ENCODE measurements at regions not wholly inside any gene's neighbourhood (a gene's known extent, or its start where the extent isn't known, plus 50 kb on each side); places are given as distances from the start of the nearest gene placed in this dataset.

DNA sequence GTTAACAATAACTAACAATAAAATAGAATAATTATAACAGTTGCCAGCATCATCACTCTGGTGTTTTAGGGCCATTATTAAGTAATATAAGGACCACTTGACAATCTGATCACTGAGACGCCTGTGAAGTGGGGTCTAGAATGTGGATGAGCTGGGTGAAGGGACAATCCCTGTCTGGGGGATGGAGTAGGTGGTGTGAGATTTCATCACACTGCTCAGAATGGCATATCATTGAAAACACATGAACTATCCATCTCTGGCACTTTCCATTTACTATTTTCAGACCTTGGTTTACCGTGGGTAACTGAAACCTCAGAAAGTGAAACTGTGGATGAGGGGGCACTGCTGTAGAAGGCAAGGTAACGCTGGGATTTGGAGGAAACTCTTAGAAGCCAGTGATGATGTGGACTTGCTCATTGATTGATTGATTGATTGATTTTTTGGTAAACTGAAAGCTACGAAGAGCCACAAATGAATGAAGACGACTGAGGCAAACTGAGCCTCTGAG lies 204.4 kb upstream of the TWIST2 start:
- no peak overlapping the region for H3K4me3 ChIP-seq
- no peaks in the 10 kb centered on the region for H3K36me3 ChIP-seq (ENCODE audit: control insufficient read depth in 4 of 4, insufficient read depth in 4 of 4, low read length in 4 of 4)
- no peak overlapping the region for H3K27ac ChIP-seq (ENCODE audit: low read depth in 1 of 2, low read length in 1 of 2)
- WGBS, 2 donors: 87 to 95% methylated on average over 5 of the region's 5 CpGs
- DNase-seq (no peak), ATAC-seq (ENCODE audit: insufficient read depth, low FRiP score) (no peak)
- peaks cover 0 to 5% (median 0%) of the 10 kb centered on the region in 5 donors for H3K4me1 ChIP-seq (ENCODE audit: control insufficient read depth in 5 of 5, insufficient read depth in 5 of 5, low read length in 5 of 5)
- no peaks in the 10 kb centered on the region for H3K27me3 ChIP-seq (ENCODE audit: control insufficient read depth in 3 of 3, insufficient read depth in 3 of 3, low read length in 2 of 3)
- H3K9me3 ChIP-seq (ENCODE audit: control insufficient read depth in 4 of 4, insufficient read depth in 3 of 4, low read length in 3 of 4): no peaks in the 10 kb centered on the region
- H3K9ac ChIP-seq (ENCODE audit: insufficient read depth in 1 of 2, low read length in 2 of 2): no peak overlapping the region
- no peak for TF ChIP-seq CTCF (IDR thresholded peaks at IDR 0.05; ENCODE audit: control extremely low read depth, extremely low read depth)

GRCh38 chr2:238644095-238645081 lies 203.5 kb upstream of the TWIST2 start:
- H3K9me3 ChIP-seq (ENCODE audit: control insufficient read depth in 4 of 4, insufficient read depth in 3 of 4, low read length in 3 of 4): no peaks in the 10 kb centered on the region
- H3K4me3 ChIP-seq: no peak overlapping the region
- H3K36me3 ChIP-seq (ENCODE audit: control insufficient read depth in 4 of 4, insufficient read depth in 4 of 4, low read length in 4 of 4): no peaks in the 10 kb centered on the region
- peak; percentile 56 for ATAC-seq (ENCODE audit: insufficient read depth, low FRiP score)
- WGBS, 2 donors: 54 to 76% methylated on average over 11 of the region's 11 CpGs
- H3K27ac ChIP-seq (ENCODE audit: low read depth in 1 of 2, low read length in 1 of 2): no peak overlapping the region
- DNase-seq: no peak
- H3K4me1 ChIP-seq (ENCODE audit: control insufficient read depth in 5 of 5, insufficient read depth in 5 of 5, low read length in 5 of 5): peaks cover 0 to 5% (median 0%) of the 10 kb centered on the region in 5 donors
- no peak overlapping the region for H3K9ac ChIP-seq (ENCODE audit: insufficient read depth in 1 of 2, low read length in 2 of 2)
- no peaks in the 10 kb centered on the region for H3K27me3 ChIP-seq (ENCODE audit: control insufficient read depth in 3 of 3, insufficient read depth in 3 of 3, low read length in 2 of 3)
- no peak for TF ChIP-seq CTCF (IDR thresholded peaks at IDR 0.05; ENCODE audit: control extremely low read depth, extremely low read depth)

GRCh38 chr2:238645095-238645494 lies 202.8 kb upstream of the TWIST2 start:
- Histone ChIP-seq H3K27ac (ENCODE audit: low read depth in 1 of 2, low read length in 1 of 2) (no peak overlapping the region), H3K9me3 (ENCODE audit: control insufficient read depth in 4 of 4, insufficient read depth in 3 of 4, low read length in 3 of 4) (no peaks in the 10 kb centered on the region), H3K9ac (ENCODE audit: insufficient read depth in 1 of 2, low read length in 2 of 2) (no peak overlapping the region), H3K36me3 (ENCODE audit: control insufficient read depth in 4 of 4, insufficient read depth in 4 of 4, low read length in 4 of 4) (no peaks in the 10 kb centered on the region), H3K4me3 (no peak overlapping the region), H3K27me3 (ENCODE audit: control insufficient read depth in 3 of 3, insufficient read depth in 3 of 3, low read length in 2 of 3) (no peaks in the 10 kb centered on the region), H3K4me1 (ENCODE audit: control insufficient read depth in 5 of 5, insufficient read depth in 5 of 5, low read length in 5 of 5) (peaks cover 0 to 6% (median 0%) of the 10 kb centered on the region in 5 donors)
- TF ChIP-seq CTCF (IDR thresholded peaks at IDR 0.05; ENCODE audit: control extremely low read depth, extremely low read depth): no peak
- no peak for DNase-seq
- no peak for ATAC-seq (ENCODE audit: insufficient read depth, low FRiP score)
- 81 to 87% methylated on average over 6 of the region's 6 CpGs for WGBS, 2 donors
